HG02852 (cell line): ENCODE measurements at regions not wholly inside any gene's neighbourhood (a gene's known extent, or its start where the extent isn't known, plus 50 kb on each side); places are given as distances from the start of the nearest gene placed in this dataset.
"Not testable (repeated sequence)": the region's sequence is repeated elsewhere in the genome, so short reads cannot be mapped to it uniquely, and the experiment has no call there.

Experiments
- ATAC-seq: cut with Tn5 transposase; IDR thresholded peaks from one replicate; pipeline ENCODE4 v1.9.1; 2021; ENCODE audit warnings: mild to moderate bottlenecking, moderate library complexity; ENCODE audit not compliant: unreplicated experiment

DNA sequence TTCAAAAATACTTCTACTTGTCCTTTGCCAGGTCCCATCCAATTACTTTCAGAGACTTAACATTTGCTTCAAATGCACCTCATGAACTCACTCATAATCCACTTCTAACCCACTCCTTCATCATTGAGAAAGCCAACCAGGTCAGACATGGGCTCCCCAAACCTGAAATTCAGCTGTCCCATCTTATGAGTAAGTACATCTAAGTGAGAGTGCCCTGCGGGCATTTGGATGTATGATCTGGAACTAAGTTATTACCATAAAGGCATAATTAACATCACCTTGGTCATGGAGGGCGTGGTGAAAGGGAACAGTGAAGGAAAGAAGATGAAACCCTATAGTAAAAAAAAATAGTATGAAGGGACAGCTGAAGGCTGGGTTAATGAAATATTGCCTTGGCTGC, 896.8 kb downstream of the C6orf118 start:
- ATAC-seq: no peak

DNA sequence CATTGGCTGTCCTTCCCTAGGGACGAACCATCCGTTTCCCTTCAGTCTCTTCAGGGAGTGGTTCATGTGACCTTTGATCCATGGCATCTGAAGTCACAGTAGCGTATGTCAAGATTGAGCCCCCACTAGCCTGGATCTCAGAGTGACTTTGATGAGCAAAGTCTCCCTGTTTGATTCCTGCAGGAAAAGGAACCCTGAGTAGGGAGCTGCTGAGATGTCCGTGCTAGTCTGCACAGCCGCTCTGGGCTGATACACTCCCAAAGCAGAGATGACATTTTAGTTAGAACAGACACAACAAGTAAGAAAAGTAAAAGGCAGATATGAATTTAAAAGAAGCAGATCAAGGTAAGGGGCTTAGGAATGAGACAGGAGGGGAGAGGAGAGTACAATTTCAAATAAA, 899.4 kb downstream of the C6orf118 start:
- no peak for ATAC-seq

DNA sequence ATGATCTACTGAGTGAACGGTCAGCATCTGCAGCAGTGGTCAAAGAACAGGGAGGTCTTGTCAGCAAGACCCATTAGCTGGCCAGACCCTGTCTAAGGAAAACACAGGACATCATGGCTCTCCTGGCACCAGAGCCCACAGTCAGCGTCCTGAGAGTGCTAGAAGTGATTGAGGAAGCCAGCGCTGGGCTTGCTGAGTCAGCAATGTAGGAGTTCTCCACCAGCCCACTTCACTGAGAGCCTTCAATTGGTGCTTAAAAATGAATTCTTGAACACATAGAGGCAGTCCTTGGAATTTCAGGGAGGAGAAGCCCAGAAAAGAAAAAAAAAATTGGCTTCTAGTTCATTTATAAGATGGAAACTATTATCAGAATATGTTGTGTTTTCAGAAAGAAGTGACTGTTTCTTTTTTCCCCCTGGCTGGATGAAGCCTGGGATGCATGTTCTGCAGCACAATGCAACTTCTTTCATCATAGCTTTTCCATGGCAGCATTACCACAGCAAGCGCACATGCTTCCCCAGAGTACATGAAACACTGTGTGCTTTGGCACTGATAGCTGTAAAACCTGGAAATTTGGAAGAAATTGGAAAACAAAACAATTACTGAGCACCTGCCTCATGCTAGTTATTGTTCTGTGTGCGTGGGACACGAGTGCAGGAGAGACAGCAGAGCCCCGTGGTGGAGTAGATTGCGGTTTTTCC, 899.9 kb downstream of the C6orf118 start:
- no peak for ATAC-seq

DNA sequence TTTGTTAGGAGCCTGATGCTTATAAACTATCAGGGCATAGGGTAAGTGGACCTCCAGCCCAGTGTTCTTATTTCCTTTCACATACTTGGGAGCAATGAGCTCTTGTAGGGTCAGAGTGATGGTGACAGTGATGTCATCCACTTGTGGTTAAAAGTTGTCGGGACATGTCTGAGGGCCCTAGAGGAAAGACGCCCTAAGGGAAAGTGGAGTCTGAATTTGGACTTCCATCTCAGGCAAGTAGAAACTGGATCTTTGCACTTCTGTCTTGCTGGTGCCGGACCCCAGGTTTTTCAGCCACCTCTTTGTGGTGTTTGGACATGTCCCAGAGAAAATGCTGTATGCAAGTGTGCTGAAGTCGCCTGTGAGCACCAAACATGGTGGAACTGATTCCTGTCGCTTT, 900.5 kb downstream of the C6orf118 start:
- no peak for ATAC-seq

DNA sequence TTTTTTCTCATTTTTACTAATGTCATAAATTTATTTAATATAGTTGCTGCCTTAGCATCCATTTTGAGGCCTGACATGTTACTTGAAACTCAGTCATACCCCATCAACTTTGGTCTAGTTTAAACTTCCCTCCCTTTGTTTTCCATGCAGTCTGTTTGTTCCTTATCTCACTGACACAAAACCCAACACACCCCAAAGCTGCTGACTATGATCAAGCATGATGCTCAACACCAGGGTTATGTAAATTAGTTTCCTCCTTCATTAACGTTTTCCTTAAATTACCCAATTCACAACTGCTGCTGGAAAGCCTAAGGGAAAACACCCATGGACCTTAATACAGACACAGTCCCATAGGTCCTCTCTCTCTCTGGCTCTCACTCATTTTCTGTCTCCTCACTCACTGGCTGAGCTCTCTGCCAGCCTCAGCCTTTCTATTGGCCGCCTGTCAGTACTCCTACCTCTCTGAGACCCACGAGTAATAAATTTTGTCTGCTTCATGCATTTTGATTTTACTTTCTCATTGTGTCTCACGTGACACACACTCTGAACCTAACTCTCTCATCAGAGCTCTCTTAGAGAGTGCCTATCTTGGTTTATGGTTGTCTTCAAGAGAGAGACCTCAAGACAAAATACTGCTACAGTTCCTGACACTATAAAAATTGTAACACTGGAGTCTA, 904.5 kb downstream of the C6orf118 start:
- no peak for ATAC-seq

DNA sequence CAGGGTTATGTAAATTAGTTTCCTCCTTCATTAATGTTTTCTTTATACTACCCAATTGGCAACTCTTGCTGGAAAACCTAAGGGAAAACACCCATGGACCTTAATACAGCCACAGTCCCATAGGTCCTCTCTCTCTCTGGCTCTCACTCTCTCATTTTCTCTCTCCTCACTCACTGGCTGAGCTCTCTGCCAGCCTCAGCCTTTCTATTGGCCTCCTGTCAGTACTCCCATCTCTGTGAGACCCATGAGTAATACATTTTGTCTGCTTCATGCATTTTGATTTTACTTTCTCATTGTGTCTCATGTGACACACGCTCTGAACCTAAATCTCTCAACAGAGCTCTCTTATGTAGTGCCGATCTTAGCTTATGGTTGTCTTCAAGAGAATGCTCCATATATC, 907.5 kb downstream of the C6orf118 start:
- no peak for ATAC-seq

DNA sequence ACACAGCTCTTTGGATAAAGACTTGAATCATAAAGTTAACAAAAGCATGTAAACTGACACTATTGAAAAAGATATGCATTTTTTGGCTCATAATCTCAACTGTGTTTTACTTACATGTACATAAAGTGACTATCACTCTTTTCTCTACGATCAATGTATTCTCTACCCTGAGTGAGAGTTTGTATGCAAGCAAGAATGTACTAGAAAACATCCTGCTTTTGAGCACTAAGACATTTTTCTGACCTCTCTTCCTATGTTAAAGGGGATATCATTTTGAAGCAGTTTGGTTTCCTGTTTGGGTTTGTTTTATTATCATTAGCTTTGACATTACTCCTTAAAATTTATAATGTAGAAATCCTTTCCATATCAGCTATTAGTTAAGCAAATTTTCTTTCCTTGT, 910.8 kb downstream of the C6orf118 start:
- no peak for ATAC-seq

DNA sequence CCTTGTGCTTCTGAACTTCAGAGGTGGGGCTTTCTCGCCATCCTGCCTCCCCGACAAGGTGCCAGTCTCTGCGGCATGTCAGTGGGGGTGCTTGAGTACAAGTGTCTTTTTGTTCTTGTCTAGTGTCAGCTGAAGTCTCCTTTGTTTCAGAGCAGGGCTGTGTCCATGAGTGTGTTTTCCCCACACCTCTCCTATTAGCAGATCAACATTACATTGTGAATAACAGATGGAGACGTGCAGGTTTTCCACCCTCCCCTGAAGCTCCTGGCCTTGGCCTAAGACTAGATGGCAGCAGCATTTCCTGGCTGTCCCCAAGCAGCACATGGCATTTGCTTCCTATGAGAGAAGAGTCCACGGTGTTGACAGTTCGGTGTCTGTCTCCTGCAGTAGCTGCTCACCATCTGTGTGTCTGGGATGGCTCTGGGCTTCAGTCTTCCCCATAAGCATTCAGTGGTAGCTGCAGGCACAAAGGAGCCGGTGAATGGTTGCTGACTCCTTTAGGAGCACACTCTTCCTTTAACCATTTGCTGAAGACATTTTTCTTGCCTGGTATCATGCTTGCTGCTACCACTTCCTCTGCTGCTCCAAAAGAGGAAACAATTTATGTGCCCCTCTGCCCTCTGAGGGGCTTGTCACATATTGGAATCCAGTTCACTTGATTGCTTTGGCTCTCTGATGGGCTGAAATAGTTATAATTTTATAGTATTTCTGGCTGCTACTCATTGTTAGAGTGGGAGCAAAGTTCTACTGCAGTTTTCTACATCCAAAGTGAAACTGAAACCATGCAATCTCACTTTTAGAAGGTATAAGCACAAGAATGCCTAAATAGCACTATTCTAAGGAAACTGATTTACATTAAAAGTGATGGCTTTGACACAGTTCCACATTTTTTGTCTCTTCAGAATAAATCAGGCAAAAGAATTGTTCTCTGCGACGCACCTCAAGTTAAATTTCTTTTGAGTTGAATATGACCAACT, 913.0 kb downstream of the C6orf118 start:
- ATAC-seq: peak; percentile 85

DNA sequence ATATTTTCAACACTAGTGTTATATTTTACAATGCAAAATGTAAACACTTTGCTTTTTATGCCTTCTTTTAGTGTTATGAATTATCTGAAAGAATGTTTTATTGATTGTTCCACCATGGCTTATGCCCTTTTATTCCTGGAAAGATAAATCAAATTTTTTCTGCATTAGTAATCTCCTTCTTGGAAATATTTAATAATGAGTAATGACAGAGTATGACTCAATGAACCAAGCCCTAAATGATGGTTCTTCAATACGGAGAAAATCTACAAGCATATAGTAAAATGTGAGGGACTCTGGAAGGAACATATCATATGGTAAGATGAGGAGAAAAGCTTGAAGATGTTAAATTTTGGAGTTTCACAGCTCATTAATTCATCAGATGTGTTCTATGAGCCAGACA, 929.6 kb downstream of the C6orf118 start:
- ATAC-seq: no peak

DNA sequence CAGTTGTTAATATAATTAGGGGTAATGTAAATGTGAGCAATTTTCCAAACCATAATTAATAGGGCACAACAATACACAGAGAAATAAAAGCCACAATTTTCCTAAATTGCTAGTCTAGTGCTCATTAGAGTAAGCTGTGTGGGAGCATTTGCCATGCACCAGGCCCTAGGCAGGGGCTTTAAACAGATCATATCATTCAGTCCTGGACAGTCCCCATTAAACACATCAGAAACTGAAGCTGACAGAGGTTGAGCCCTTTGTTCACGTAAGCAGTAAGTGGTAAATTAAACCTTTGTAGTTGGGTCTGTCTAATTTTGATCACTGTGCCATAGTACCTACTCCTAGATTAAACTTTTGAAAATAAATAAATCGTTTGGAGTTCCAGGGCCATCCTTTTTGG, 931.1 kb downstream of the C6orf118 start:
- ATAC-seq: no peak

DNA sequence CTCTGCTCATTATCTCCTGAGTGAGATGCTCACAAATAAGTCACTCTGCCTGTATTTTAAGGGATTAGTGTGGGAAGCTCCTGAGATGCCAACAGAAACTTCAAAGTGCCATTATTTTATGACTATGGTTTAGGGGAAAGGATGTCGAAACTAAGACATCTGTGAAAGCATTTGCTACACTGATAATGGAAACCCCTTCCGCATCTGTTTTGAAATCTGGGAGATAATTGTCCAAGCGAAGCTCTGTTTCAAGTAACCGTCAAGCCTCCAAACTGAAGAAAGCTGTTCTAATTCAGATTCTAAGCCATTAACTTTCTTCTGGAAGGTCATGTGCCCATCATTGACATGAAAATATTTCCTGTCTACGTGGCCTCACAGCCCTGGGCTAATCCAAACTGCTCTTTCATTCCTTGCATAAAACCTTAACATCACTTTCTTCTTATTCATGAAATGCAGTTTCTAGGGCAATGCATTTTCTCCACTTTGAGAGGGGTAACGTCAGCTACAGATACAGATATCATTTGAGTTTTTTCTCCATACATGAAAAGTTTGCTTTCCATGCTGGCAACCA, 932.0 kb downstream of the C6orf118 start:
- no peak for ATAC-seq

DNA sequence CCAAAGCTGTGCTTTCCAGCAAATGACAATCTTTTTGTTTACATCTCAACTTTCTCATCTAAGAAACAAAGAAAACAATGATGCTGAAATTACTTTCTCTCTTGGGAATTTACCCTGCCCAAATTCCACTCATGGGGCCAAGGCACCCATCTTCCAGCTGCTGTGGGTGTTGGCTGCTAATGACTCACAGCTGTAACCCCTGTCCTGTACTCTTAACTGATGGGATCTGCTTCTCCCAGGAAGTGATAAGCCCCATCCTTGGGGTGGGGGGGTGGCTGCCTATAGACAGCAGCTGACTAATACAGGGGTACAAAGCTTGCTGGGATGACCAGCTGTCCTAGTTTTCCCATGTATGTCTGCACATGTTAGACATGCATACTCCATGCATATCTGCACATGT, 938.6 kb downstream of the C6orf118 start:
- no peak for ATAC-seq

DNA sequence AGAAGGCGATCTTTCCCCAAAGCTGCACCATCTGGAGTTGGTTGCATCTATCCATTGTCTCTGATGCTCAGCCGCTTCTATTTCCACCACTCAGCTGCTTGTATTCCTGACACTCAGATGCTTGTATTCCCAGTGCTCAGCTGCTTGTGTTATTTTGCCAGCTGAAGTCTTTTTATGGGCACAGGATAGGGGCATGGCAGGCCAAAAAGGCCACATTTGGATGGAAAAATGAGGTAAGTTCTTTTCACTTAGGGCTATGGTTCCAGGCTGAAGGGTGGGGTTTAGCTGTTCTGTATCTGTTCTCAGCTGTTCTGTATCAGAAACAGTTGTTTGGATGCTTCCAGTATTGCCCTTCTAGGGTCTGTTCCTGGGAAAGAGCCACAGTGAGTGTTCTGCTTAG, 944.9 kb downstream of the QKI start:
- ATAC-seq: no peak

DNA sequence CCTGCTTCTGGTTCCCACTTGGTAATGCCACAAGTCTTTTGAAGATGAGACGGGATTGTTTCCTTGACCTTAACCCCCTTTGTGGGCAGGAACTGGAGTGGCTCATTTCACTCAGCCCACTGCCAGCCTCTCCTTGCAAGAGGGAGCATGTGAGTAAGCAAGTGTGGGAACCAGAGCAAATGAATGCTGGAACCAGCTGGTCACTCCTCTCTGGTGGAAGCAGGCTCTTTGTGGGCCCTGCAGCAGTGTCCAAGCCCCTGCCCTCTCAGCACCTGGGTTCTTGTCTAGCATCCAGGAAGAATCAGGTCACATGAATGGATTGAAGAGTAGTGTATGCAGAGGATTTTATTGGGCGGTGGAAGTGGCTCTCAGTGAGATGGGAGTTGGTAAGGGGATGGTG, 944.5 kb downstream of the QKI start:
- no peak for ATAC-seq

DNA sequence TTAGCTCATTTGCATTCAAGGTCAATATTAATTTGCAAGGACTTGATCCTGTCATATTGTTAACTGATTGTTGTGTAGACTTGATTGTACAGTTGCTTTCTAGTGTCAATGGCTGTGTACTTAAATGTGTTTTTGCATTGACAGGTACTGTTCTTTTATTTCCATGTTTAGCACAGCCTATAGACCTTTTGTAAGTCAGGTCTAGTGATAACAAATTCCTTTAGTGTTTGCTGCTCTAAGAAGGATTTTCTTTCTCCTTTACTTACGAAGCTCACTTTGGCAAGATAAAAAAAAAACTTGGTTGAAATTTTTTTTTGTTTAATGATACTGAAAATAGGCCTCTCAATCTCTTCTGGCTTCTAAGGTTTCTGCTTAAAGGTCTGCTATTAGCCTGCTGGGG, 942.3 kb downstream of the QKI start:
- no peak for ATAC-seq

DNA sequence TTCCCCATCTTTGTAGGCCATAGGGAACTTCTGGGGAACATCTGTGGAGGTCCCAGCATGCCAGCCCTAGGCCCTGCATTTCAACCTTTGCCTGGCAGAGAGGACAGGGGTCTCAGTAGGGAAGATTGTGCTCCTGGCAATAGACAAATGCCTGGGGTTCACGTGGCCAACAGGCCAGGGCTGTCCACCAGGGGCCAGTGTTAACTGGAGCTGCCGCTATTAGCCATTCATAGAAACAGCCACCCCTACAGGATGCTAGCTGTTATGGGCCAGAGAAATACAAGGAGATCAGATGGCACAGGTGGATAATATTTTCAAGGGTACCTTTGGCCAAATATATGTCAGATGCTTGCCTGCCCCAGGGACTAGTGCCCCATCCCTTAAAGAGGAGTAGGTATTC, 932.9 kb downstream of the QKI start:
- ATAC-seq: no peak

DNA sequence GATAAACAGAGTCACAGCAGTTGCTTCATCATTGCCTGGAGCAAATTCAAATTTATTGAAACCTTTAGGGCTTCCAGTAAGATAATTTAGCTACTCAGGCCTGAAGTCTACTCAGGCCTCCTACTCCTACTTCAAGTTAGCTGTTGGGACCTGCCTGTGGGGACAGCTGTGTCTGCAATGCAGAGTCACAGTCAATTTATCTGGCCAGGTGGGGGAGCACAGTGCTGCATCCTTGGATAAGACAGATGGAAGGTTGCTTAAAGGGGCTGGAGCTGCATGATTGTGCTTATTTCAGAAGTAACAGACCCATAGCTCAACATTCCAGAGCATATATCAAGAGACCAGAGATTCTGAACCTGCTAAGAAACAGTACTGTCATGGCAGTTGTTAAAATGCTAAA, 932.1 kb downstream of the QKI start:
- no peak for ATAC-seq

DNA sequence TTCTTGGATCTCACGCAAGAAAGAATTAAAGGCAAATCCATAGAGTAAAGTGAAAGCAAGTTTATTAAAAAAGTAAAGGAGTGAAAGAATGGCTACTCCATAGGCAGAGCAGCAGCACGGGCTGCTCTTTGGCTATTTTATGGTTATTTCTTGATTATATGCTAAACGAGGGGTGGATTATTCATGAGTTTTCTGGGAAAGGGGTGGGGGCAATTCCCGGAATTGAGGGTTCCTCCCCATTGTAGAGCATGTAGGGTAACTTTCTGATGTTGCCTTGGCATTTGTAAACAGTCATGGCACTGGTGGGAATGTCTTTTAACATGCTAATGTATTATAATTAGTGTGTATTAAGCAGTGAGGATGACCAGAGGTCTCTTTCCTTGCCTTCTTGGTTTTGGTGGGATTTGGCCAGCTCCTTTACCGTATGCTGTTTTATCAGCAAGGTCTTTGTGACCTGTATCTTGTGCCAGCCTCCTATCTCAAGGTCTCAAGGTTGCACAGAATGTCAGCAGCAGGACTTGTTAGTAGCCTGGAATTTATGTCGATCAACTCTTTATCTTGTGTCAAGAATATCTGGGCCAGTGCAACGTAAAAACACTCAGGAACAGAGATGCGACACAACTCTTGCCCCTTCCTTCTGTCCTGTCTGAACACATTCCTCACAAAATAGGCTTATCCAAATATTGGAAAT, 931.4 kb downstream of the QKI start:
- no peak for ATAC-seq

DNA sequence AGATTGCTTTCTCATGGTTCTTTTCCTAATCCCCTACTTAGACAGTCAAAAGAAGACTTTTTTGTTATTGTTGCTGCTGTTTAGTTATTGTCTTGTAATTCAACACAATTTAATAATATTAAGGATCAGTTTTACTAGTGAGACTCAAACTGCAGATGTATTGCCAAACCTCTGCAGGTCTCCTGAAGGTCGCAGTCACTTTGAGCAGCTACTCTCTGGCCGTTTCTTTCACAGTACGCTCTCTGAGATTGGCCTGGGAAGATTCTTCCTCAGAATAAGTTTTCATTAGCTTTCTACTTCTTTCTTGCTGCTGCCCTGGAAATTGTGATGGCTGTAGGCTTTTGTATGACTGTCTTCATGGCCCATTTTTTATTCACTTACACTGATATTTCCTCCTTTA, 930.8 kb downstream of the QKI start:
- no peak for ATAC-seq

DNA sequence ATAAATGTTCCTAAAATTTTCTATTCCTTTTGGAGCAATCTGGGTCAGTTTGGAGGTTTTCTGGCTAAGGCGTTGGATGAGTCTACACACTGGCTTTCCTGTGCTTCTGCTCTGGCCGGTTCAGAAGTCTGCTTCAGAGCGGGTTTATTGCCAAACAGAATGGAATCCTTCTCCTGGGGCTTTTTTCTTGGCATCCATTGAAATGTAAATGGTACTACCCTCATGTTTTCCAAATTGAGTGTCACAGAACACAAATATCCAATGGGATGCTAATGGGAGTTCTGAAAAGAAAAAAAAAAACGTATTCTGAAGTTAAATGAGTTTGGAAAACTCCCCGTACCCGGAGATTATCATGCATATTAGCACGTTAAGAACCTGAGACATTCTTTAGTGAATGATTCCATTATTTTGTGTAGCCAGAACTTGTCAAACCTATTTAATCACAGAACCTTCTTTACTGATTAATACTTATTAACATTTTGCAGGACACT, 930.3 kb downstream of the QKI start:
- ATAC-seq: no peak

DNA sequence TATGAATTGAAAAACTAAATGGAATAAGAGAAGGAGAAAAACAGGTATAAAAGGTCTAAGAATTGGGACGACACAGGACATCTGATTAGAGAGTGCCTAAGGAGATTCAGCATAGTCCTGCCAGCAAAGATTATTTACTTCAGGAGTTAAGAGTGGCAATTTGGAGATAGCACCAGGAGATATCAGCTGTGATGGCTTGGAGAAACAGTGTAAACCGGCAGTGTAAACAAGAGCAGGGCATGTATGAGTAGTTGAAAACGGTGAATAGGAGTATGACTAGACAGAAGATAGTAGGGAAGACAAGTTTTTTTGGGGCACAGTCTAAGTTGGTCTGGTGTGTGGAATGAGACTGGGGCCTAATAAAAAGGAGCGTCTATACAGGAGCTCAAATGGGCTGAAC, 924.9 kb downstream of the QKI start:
- ATAC-seq: not testable (repeated sequence)
